Astrocyte of the spinal cord (primary cell): ENCODE measurements at regions not wholly inside any gene's neighbourhood (a gene's known extent, or its start where the extent isn't known, plus 50 kb on each side); places are given as distances from the start of the nearest gene placed in this dataset.

Experiments
- DNase-seq: peaks from one replicate; pipeline ENCODE4 v3.0.0; 2011; ENCODE audit warnings: low read depth, low spot score
- H3K4me3 ChIP-seq: 2 replicates; pipeline ENCODE4 v1.5.1; 2011; ENCODE audit warnings: low read depth, mild to moderate bottlenecking, low read length, moderate library complexity
- CTCF ChIP-seq: IDR thresholded peaks from 2 replicates; pipeline ENCODE4 v1.5.1; 2012; ENCODE audit warnings: low read depth, mild to moderate bottlenecking, low read length, inconsistent platforms
- in situ Hi-C: cut with HindIII; loops from 2 replicates; pipeline ENCODE4 v1.10.0; 2017; ENCODE audit warnings: low sequenced_read_pairs

- in situ Hi-C loops: no loop called here
- TF ChIP-seq CTCF: no peak
- DNase-seq: no peak
- no peak overlapping the region for H3K4me3 ChIP-seq
Observed at GRCh38 chr2:239555571-239555905, 154.7 kb upstream of the HDAC4 start.

- no peak overlapping the region for H3K4me3 ChIP-seq
- DNase-seq: no peak
- no peak for TF ChIP-seq CTCF
- in situ Hi-C loops: no loop called here
Observed at GRCh38 chr2:239554766-239555570, 154.1 kb upstream of the HDAC4 start.

- no peak for DNase-seq
- H3K4me3 ChIP-seq: no peak overlapping the region
- no peak for TF ChIP-seq CTCF
- in situ Hi-C loops: no loop called here
Observed at GRCh38 chr2:239553376-239554000, 152.7 kb upstream of the HDAC4 start.

- no peak for TF ChIP-seq CTCF
- no peak for DNase-seq
- H3K4me3 ChIP-seq: no peak overlapping the region
- in situ Hi-C loops: no loop called here
Observed at GRCh38 chr2:239552213-239552926, 151.6 kb upstream of the HDAC4 start.

GRCh38 chr2:239551206-239551605, 150.4 kb upstream of the HDAC4 start:
- no peak overlapping the region for H3K4me3 ChIP-seq
- TF ChIP-seq CTCF: no peak
- no peak for DNase-seq
- in situ Hi-C loops: no loop called here

- H3K4me3 ChIP-seq: no peak overlapping the region
- TF ChIP-seq CTCF: no peak
- in situ Hi-C loops: no loop called here
- DNase-seq: no peak
Observed at GRCh38 chr2:239550357-239550756, 149.5 kb upstream of the HDAC4 start.
